IMR-90 (cell line): ENCODE measurements at regions not wholly inside any gene's neighbourhood (a gene's known extent, or its start where the extent isn't known, plus 50 kb on each side); places are given as distances from the start of the nearest gene placed in this dataset.

Experiments
- ATAC-seq: fragments of 200-7000 bp; cut with Tn5 transposase; 2 replicates; pipeline ENCODE4 v1.9.1; 2020; ENCODE audit warnings: low read depth, mild to moderate bottlenecking, moderate library complexity
- BruUV-seq: library from RNA; stranded (reverse); fragments of 400-500 nt; replicated peaks from 2 replicates; lab custom pipeline; 2021; lab: Mats Ljungman, UMichigan
- CTCF ChIA-PET: fragments of 300-600 bp; formaldehyde crosslinking; extraction: SDS; loops from one replicate; lab custom pipeline; 2021; ENCODE audit warnings: antibody characterized with exemption; lab: Yijun Ruan, JAX
- POLR2A ChIA-PET: fragments of 300-600 bp; sonication (Branson Sonifier 250); formaldehyde crosslinking; loops from one replicate; lab custom pipeline; 2022; ENCODE audit warnings: antibody characterized with exemption; ENCODE audit not compliant: unreplicated experiment; lab: Charles Lee
- DNase-seq: peaks from one replicate; pipeline ENCODE4 v3.0.0; 2013
- H2AFZ ChIP-seq: replicated peaks from 2 replicates; pipeline ENCODE3; 2013; ENCODE audit warnings: low read length, mild to moderate bottlenecking; ENCODE audit not compliant: poor library complexity
- H2AK5ac ChIP-seq: 2 replicates; pipeline ENCODE4 v1.6.1; 2013; ENCODE audit warnings: low read depth, low read length, inconsistent platforms
- H2AK9ac ChIP-seq: replicated peaks from 2 replicates; pipeline ENCODE3; 2013; ENCODE audit warnings: mild to moderate bottlenecking, low read depth, low read length, moderate library complexity; ENCODE audit not compliant: poor library complexity
- H2BK120ac ChIP-seq: 2 replicates; pipeline ENCODE4 v1.6.1; 2013; ENCODE audit warnings: low read depth, low read length, inconsistent platforms
- H2BK15ac ChIP-seq: 3 replicates; pipeline ENCODE4 v1.6.1; 2013; ENCODE audit warnings: low read depth, low read length, inconsistent platforms
- H2BK20ac ChIP-seq: 2 replicates; pipeline ENCODE4 v1.6.1; 2013; ENCODE audit warnings: low read depth, mild to moderate bottlenecking, inconsistent platforms, low read length, moderate library complexity
- H2BK5ac ChIP-seq: 2 replicates; pipeline ENCODE4 v1.6.1; 2013; ENCODE audit warnings: mild to moderate bottlenecking, low read depth, low read length, inconsistent platforms; ENCODE audit not compliant: poor library complexity, severe bottlenecking
- H3K14ac ChIP-seq: replicated peaks from 2 replicates; pipeline ENCODE4 v1.6.1; 2013; ENCODE audit warnings: low read depth, low read length, inconsistent platforms
- H3K18ac ChIP-seq: 2 replicates; pipeline ENCODE4 v1.6.1; 2013; ENCODE audit warnings: low read depth, low read length, control low read depth
- H3K23ac ChIP-seq: 2 replicates; pipeline ENCODE4 v1.6.1; 2013; ENCODE audit warnings: low read depth, low read length, inconsistent platforms
- H3K27ac ChIP-seq: 2 replicates; pipeline ENCODE4 v1.5.1; 2013; ENCODE audit warnings: mild to moderate bottlenecking, control low read depth, low read length; ENCODE audit not compliant: insufficient read depth
- H3K27me3 ChIP-seq: 2 replicates; pipeline ENCODE4 v1.6.1; 2013; ENCODE audit warnings: low read length; ENCODE audit not compliant: control insufficient read depth, insufficient read depth
- H3K36me3 ChIP-seq: 2 replicates; pipeline ENCODE4 v1.6.1; 2013; ENCODE audit warnings: low read length, mixed read lengths; ENCODE audit not compliant: control insufficient read depth, insufficient read depth
- H3K4ac ChIP-seq: 2 replicates; pipeline ENCODE4 v1.6.1; 2013; ENCODE audit warnings: low read depth, low read length, inconsistent platforms
- H3K4me1 ChIP-seq: 2 replicates; pipeline ENCODE4 v1.6.1; 2013; ENCODE audit warnings: low read length, mixed read lengths; ENCODE audit not compliant: control insufficient read depth, insufficient read depth
- H3K4me2 ChIP-seq: 2 replicates; pipeline ENCODE4 v1.6.1; 2013; ENCODE audit warnings: low read depth, mild to moderate bottlenecking, control low read depth, low read length, moderate library complexity
- H3K4me3 ChIP-seq: 2 replicates; pipeline ENCODE4 v1.5.1; 2013; ENCODE audit warnings: low read depth, mild to moderate bottlenecking, control low read depth, low read length, moderate library complexity; ENCODE audit not compliant: insufficient read depth
- H3K56ac ChIP-seq: 2 replicates; pipeline ENCODE4 v1.6.1; 2013; ENCODE audit warnings: low read length, inconsistent platforms; ENCODE audit not compliant: insufficient read depth; ENCODE audit errors: extremely low read depth
- H3K79me1 ChIP-seq, 2 experiments: 2 replicates each; pipeline ENCODE4 v1.6.1; 2013; ENCODE audit warnings: low read length in 2 of 2, inconsistent platforms in 1 of 2, low read depth in 1 of 2
- H3K9ac ChIP-seq: 2 replicates; pipeline ENCODE4 v1.6.1; 2013; ENCODE audit warnings: low read depth, low read length, control low read depth
- H3K9me1 ChIP-seq: 2 replicates; pipeline ENCODE4 v1.6.1; 2013; ENCODE audit warnings: low read length, inconsistent platforms; ENCODE audit not compliant: insufficient read depth
- H3K9me3 ChIP-seq: 2 replicates; pipeline ENCODE4 v1.6.1; 2013; ENCODE audit warnings: low read length; ENCODE audit not compliant: control insufficient read depth, insufficient read depth
- H4K20me1 ChIP-seq: 2 replicates; pipeline ENCODE4 v1.6.1; 2013; ENCODE audit warnings: low read length, inconsistent platforms; ENCODE audit not compliant: insufficient read depth
- H4K5ac ChIP-seq: 2 replicates; pipeline ENCODE4 v1.6.1; 2013; ENCODE audit warnings: mild to moderate bottlenecking, low read depth, low read length, control low read depth
- H4K8ac ChIP-seq, 2 experiments: 2 replicates each; pipeline ENCODE4 v1.6.1; 2013; ENCODE audit warnings: low read depth in 2 of 2, low read length in 2 of 2, control low read depth in 1 of 2, inconsistent platforms in 1 of 2
- H4K91ac ChIP-seq: 2 replicates; pipeline ENCODE4 v1.6.1; 2013; ENCODE audit warnings: low read depth, low read length, inconsistent platforms; ENCODE audit not compliant: insufficient read depth
- BHLHE40 ChIP-seq: fragments of 150-350 bp; IDR thresholded peaks from 2 replicates; pipeline ENCODE4 v1.6.1; 2016; ENCODE audit warnings: mild to moderate bottlenecking, low read depth, low read length
- CEBPB ChIP-seq: IDR thresholded peaks from 2 replicates; pipeline ENCODE4 v1.6.1; 2012; ENCODE audit warnings: low read depth, low read length, improper control_type of control experiment
- CHD1 ChIP-seq: IDR thresholded peaks from 2 replicates; pipeline ENCODE4 v1.6.1; 2012; ENCODE audit warnings: low read depth, low read length, improper control_type of control experiment
- CTCF ChIP-seq: conservative IDR thresholded peaks from 2 replicates; pipeline ENCODE4 v1.5.1; 2012; ENCODE audit warnings: mild to moderate bottlenecking, low read depth, low read length, improper control_type of control experiment
- FOS ChIP-seq: fragments of 150-350 bp; IDR thresholded peaks from 2 replicates; pipeline ENCODE4 v1.6.1; 2016; ENCODE audit warnings: low read depth, low read length
- MAFK ChIP-seq: IDR thresholded peaks from 2 replicates; pipeline ENCODE4 v1.6.1; 2012; ENCODE audit warnings: low read depth, low read length, improper control_type of control experiment
- MAZ ChIP-seq: IDR thresholded peaks from 2 replicates; pipeline ENCODE4 v1.6.1; 2012; ENCODE audit warnings: low read depth, mild to moderate bottlenecking, low read length, improper control_type of control experiment, moderate library complexity, borderline replicate concordance
- MXI1 ChIP-seq: IDR thresholded peaks from 2 replicates; pipeline ENCODE4 v1.6.1; 2012; ENCODE audit warnings: low read depth, mild to moderate bottlenecking, low read length, moderate library complexity, borderline replicate concordance
- NFE2L2 ChIP-seq: fragments of 150-350 bp; IDR thresholded peaks from 2 replicates; pipeline ENCODE4 v1.6.1; 2016; ENCODE audit warnings: low read depth, mild to moderate bottlenecking, low read length
- POLR2A ChIP-seq: IDR thresholded peaks from 2 replicates; pipeline ENCODE4 v1.6.1; 2012; ENCODE audit warnings: mild to moderate bottlenecking, low read depth, low read length
- RAD21 ChIP-seq: IDR thresholded peaks from 2 replicates; pipeline ENCODE4 v1.6.1; 2012; ENCODE audit warnings: low read length, improper control_type of control experiment
- RCOR1 ChIP-seq: IDR thresholded peaks from 2 replicates; pipeline ENCODE4 v1.6.1; 2012; ENCODE audit warnings: mild to moderate bottlenecking, low read length, improper control_type of control experiment; ENCODE audit not compliant: insufficient replicate concordance
- RFX5 ChIP-seq: IDR thresholded peaks from 2 replicates; pipeline ENCODE4 v1.8.0; 2012; ENCODE audit warnings: low read depth, mild to moderate bottlenecking, low read length, moderate library complexity
- SMC3 ChIP-seq: fragments of 150-350 bp; IDR thresholded peaks from 2 replicates; pipeline ENCODE4 v1.6.1; 2016; ENCODE audit warnings: low read depth, mild to moderate bottlenecking, antibody characterized with exemption, low read length, moderate library complexity
- USF2 ChIP-seq: fragments of 150-350 bp; IDR thresholded peaks from 2 replicates; pipeline ENCODE4 v1.6.1; 2017; ENCODE audit warnings: mild to moderate bottlenecking, antibody characterized with exemption, low read length, low read depth
- WGBS, 2 experiments: methylation state at CpG; one replicate each; pipeline versions ENCODE4 v1.1.5 to v1.1.7; 2013; ENCODE audit warnings: missing lambda C conversion rate in 2 of 2; ENCODE audit not compliant: insufficient read length in 1 of 2; ENCODE audit errors: extremely low coverage in 2 of 2; 5-methylcytosine and 5-hydroxymethylcytosine counted together
- dilution Hi-C: fragments of 300-500 bp; cut with HindIII; formaldehyde crosslinking; loops from one replicate; pipeline ENCODE4 v1.14.3; 2018; ENCODE audit warnings: low sequenced_read_pairs; ENCODE audit not compliant: unreplicated experiment
- in situ Hi-C: fragments of 300-500 bp; cut with MboI; formaldehyde crosslinking; loops from 3 replicates; pipeline ENCODE4 v1.14.3; 2019; ENCODE audit warnings: low sequenced_read_pairs, inconsistent platforms, mixed read lengths
- intact Hi-C: fragments of 100-400 bp; cut with micrococcal nuclease; formaldehyde crosslinking; loops from 2 replicates; pipeline ENCODE4 v1.10.0; 2022
- TF ChIP-seq, protein P1 (sequence below): fragments of 150-350 bp; IDR thresholded peaks from 2 replicates; pipeline ENCODE4 v1.6.1; 2016; ENCODE audit warnings: low read depth, mild to moderate bottlenecking, low read length, moderate library complexity, borderline replicate concordance

DNA sequence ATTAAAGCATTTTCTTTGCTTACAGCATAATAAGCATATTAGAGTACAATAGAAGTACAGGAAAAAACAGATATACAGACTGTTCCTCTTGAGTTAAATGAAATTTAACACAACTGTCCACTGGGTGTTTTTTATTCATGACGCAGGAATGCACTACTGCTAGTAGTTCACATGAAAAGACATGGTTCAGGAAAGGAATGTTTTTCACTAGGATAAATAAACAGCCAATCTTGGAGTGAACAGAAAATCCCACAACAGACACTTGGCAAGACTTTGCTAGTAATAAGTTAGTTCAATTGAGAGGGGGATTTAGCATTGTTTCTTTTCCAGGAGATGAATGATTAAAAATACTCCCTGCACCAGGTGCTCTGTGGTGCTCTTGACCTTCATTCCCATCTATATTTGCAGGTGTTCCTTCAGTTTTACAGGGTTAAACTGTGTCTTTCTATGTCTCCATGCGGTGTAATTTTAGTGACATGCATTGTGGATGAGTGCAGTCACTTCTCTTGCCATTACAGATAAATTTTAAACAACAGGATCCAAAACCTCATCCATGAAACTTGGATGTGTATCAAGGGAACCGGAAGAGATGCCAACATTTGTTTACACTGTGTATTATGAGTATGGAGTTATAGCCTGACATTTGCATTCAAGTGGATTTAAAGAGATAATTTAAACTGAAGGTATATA, 796.6 kb downstream of the DSC3 start:
- CTCF ChIA-PET = no interaction called here
- H3K4ac ChIP-seq = no peak overlapping the region
- dilution Hi-C loops (no loop called here), intact Hi-C loops (no loop called here), in situ Hi-C loops (no loop called here)
- H3K27ac ChIP-seq = no peak overlapping the region
- H3K9me3 ChIP-seq = 0 out of 2 replicates have a peak, but pooled peaks cover 2% of the 10 kb centered on the region
- TF ChIP-seq NFE2L2 (no peak), POLR2A (no peak), CEBPB (no peak), USF2 (no peak), CTCF (no peak), MAFK (no peak), CHD1 (no peak), RCOR1 (no peak), BHLHE40 (no peak), MAZ (no peak), RFX5 (no peak), MXI1 (no peak), RAD21 (no peak), SMC3 (no peak), FOS (no peak)
- TF ChIP-seq, protein P1, sequence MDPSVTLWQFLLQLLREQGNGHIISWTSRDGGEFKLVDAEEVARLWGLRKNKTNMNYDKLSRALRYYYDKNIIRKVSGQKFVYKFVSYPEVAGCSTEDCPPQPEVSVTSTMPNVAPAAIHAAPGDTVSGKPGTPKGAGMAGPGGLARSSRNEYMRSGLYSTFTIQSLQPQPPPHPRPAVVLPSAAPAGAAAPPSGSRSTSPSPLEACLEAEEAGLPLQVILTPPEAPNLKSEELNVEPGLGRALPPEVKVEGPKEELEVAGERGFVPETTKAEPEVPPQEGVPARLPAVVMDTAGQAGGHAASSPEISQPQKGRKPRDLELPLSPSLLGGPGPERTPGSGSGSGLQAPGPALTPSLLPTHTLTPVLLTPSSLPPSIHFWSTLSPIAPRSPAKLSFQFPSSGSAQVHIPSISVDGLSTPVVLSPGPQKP = no peak
- H3K4me3 ChIP-seq = no peak overlapping the region
- no peak overlapping the region for H3K18ac ChIP-seq
- no peak overlapping the region for H2BK5ac ChIP-seq
- no peak overlapping the region for H3K14ac ChIP-seq
- no peak overlapping the region for H3K4me2 ChIP-seq
- no peak overlapping the region for H2AK5ac ChIP-seq
- no peak overlapping the region for H4K91ac ChIP-seq
- H3K9ac ChIP-seq = no peak overlapping the region
- no peak overlapping the region for H2AK9ac ChIP-seq
- WGBS, 2 experiments = no CpG with 5 or more reads among the region's 3 CpGs
- no peaks in the 10 kb centered on the region for H4K20me1 ChIP-seq
- H3K23ac ChIP-seq = no peak overlapping the region
- no peak overlapping the region for H4K5ac ChIP-seq
- no peak overlapping the region for H2BK15ac ChIP-seq
- POLR2A ChIA-PET = no interaction called here
- DNase-seq (no peak), ATAC-seq (no peak)
- H2BK20ac ChIP-seq = no peak overlapping the region
- H4K8ac ChIP-seq = no peak overlapping the region
- no peaks in the 10 kb centered on the region for H3K27me3 ChIP-seq
- H3K79me1 ChIP-seq = no peaks in the 10 kb centered on the region
- no peak overlapping the region for H2AFZ ChIP-seq
- BruUV-seq = no TSS peak
- no peak overlapping the region for H3K56ac ChIP-seq
- H3K4me1 ChIP-seq = no peaks in the 10 kb centered on the region
- no peak overlapping the region for H2BK120ac ChIP-seq
- no peaks in the 10 kb centered on the region for H3K36me3 ChIP-seq
- no peaks in the 10 kb centered on the region for H3K9me1 ChIP-seq
